K562 (cell line): ENCODE measurements at regions not wholly inside any gene's neighbourhood (a gene's known extent, or its start where the extent isn't known, plus 50 kb on each side); places are given as distances from the start of the nearest gene placed in this dataset.

Experiments used
- ATAC-seq: fragments of 200-7000 bp; cut with Tn5 transposase; 3 replicates; pipeline ENCODE4 v1.9.1; 2020; ENCODE audit warnings: moderate library complexity
- BruUV-seq: library from RNA; stranded (reverse); fragments of 400-500 nt; replicated peaks from 2 replicates; lab custom pipeline; 2021; lab: Mats Ljungman, UMichigan
- CTCF ChIA-PET: fragments of 300-600 bp; formaldehyde crosslinking; extraction: SDS; loops from one replicate; lab custom pipeline; 2021; ENCODE audit warnings: low intra/inter-chr PET ratio; lab: Yijun Ruan, JAX
- POLR2A ChIA-PET: fragments of 300-600, 350-650 bp; sonication (Branson Sonifier 250); formaldehyde crosslinking; extraction: SDS; loops from one replicate; lab custom pipeline; 2021; ENCODE audit warnings: antibody characterized with exemption, inconsistent platforms; lab: Yijun Ruan, JAX
- DNase-seq, 4 experiments: peaks; one replicate each; pipeline versions ENCODE4 v3.0.0 to v3.0.0-alpha.2; 2011 to 2018; ENCODE audit warnings: low spot score in 3 of 4, mixed read lengths in 3 of 4; ENCODE audit errors: extremely low read depth in 1 of 4
- FAIRE-seq: peaks from 2 replicates; lab custom pipeline; 2011; peaks lifted over from hg19 to GRCh38; lab: Jason Lieb, UNC
- H2AFZ ChIP-seq: 2 replicates; pipeline ENCODE4 v1.6.0; 2011; ENCODE audit warnings: low read depth, low read length, control low read depth, inconsistent platforms
- H3K27ac ChIP-seq: fragments of 200-600 bp; 3 replicates; pipeline ENCODE4 v1.8.0; 2011; ENCODE audit warnings: low read depth, mild to moderate bottlenecking, control low read depth, inconsistent platforms, low read length, moderate library complexity, mixed read lengths; ENCODE audit errors: extremely low read depth
- H3K27me3 ChIP-seq, 2 experiments: fragments of 300-600 bp in 1 of 2; 2 replicates in 1 of 2; 3 replicates in 1 of 2; pipeline versions ENCODE4 v1.6.0 to v1.8.0; 2011; ENCODE audit warnings: inconsistent platforms in 2 of 2, low read length in 2 of 2, mild to moderate bottlenecking in 1 of 2, mixed read lengths in 1 of 2, moderate library complexity in 1 of 2; ENCODE audit not compliant: control insufficient read depth in 2 of 2, insufficient read depth in 2 of 2
- H3K36me3 ChIP-seq: fragments of 300-600 bp; 3 replicates; pipeline ENCODE4 v1.8.0; 2011; ENCODE audit warnings: mild to moderate bottlenecking, low read length, inconsistent platforms; ENCODE audit not compliant: control insufficient read depth, insufficient read depth
- H3K4me1 ChIP-seq, 2 experiments: fragments of 200-600 bp in 1 of 2; replicated peaks in 1 of 2; 2 replicates in 1 of 2; 3 replicates in 1 of 2; pipeline versions ENCODE4 v1.5.1 to v1.8.0; 2011; ENCODE audit warnings: inconsistent platforms in 2 of 2, low read length in 2 of 2, mild to moderate bottlenecking in 1 of 2, mixed read lengths in 1 of 2, moderate library complexity in 1 of 2; ENCODE audit not compliant: control insufficient read depth in 2 of 2, insufficient read depth in 2 of 2
- H3K4me2 ChIP-seq: 2 replicates; pipeline ENCODE4 v1.6.1; 2011; ENCODE audit warnings: low read length, control low read depth, inconsistent platforms, mixed read lengths; ENCODE audit not compliant: insufficient read depth
- H3K4me3 ChIP-seq: fragments of 200-600 bp; sonication (generic), shearing (Covaris generic); 2 replicates; pipeline ENCODE4 v1.5.1; 2016; ENCODE audit warnings: control low read depth, inconsistent platforms
- H3K79me2 ChIP-seq: fragments of 200-600 bp; 3 replicates; pipeline ENCODE4 v1.8.0; 2011; ENCODE audit warnings: low read length, inconsistent platforms; ENCODE audit not compliant: control insufficient read depth, insufficient read depth
- H3K9ac ChIP-seq, 2 experiments: 2 replicates each; pipeline versions ENCODE4 v1.6.0 to v1.6.1; 2011; ENCODE audit warnings: low read depth in 2 of 2, low read length in 2 of 2, control low read depth in 1 of 2, inconsistent platforms in 1 of 2, mild to moderate bottlenecking in 1 of 2, mixed read lengths in 1 of 2; ENCODE audit not compliant: insufficient read depth in 1 of 2
- H3K9me1 ChIP-seq: one replicate; pipeline ENCODE4 v1.6.0; 2011; ENCODE audit warnings: inconsistent platforms, mild to moderate bottlenecking, low read length, moderate library complexity; ENCODE audit not compliant: control insufficient read depth, insufficient read depth
- H3K9me3 ChIP-seq: replicated peaks from 2 replicates; pipeline ENCODE4 v1.5.1; 2011; ENCODE audit warnings: low read depth, low read length, inconsistent platforms; ENCODE audit not compliant: control insufficient read depth, insufficient read depth
- H4K20me1 ChIP-seq: replicated peaks from 2 replicates; pipeline ENCODE4 v1.6.1; 2011; ENCODE audit warnings: low read length, inconsistent platforms, mixed read lengths; ENCODE audit not compliant: control insufficient read depth, insufficient read depth
- DNMT1 ChIP-seq: fragments of 450-650 bp; IDR thresholded peaks from 2 replicates; pipeline ENCODE4 v1.6.1; 2016; ENCODE audit warnings: antibody characterized with exemption, mild to moderate bottlenecking
- FOXP1 ChIP-seq: sonication (generic); formaldehyde crosslinking; IDR thresholded peaks from 2 replicates; pipeline ENCODE4 v1.8.0; 2022; ENCODE audit warnings: mild to moderate bottlenecking, missing genetic modification reagents
- HDAC6 ChIP-seq: IDR thresholded peaks from 2 replicates; pipeline ENCODE4 v1.6.1; 2012; ENCODE audit warnings: low read depth, mild to moderate bottlenecking, control low read depth, inconsistent platforms, low read length, moderate library complexity
- KDM1A ChIP-seq, 2 experiments: fragments of 450-650 bp; IDR thresholded peaks; 2 replicates each; pipeline ENCODE4 v1.6.1; 2016; ENCODE audit warnings: mild to moderate bottlenecking in 2 of 2
- NCOA4 ChIP-seq: fragments of 450-650 bp; IDR thresholded peaks from 2 replicates; pipeline ENCODE4 v1.6.1; 2018; ENCODE audit warnings: mild to moderate bottlenecking; ENCODE audit not compliant: partially characterized antibody
- PBX2 ChIP-seq, 2 experiments: IDR thresholded peaks in 1 of 2; conservative IDR thresholded peaks in 1 of 2; 2 replicates each; pipeline ENCODE4 v1.6.1; 2016; ENCODE audit warnings: low read depth in 2 of 2, mild to moderate bottlenecking in 1 of 2, missing compliant biosample characterization in 1 of 2, missing genetic modification characterization in 1 of 2, moderate library complexity in 1 of 2
- PHTF2 ChIP-seq: fragments of 250-450 bp; sonication (Bioruptor Pico); IDR thresholded peaks from 2 replicates; pipeline ENCODE4 v1.5.0; 2021; ENCODE audit warnings: mild to moderate bottlenecking
- SOX6 ChIP-seq: fragments of 450-650 bp; IDR thresholded peaks from 2 replicates; pipeline ENCODE4 v1.6.1; 2014; ENCODE audit warnings: mild to moderate bottlenecking
- U2AF1 ChIP-seq: fragments of 200-400 bp; formaldehyde crosslinking; optimal IDR thresholded peaks from 2 replicates; pipeline ENCODE3; 2017; ENCODE audit warnings: mild to moderate bottlenecking, low read depth, low read length, moderate library complexity
- XRCC5 ChIP-seq: fragments of 200-400 bp; formaldehyde crosslinking; IDR thresholded peaks from 2 replicates; pipeline ENCODE4 v1.6.1; 2017; ENCODE audit warnings: low read depth, mild to moderate bottlenecking, low read length
- ZNF124 ChIP-seq: sonication (generic); formaldehyde crosslinking; IDR thresholded peaks from 2 replicates; pipeline ENCODE4 v1.8.1; 2022; ENCODE audit warnings: missing genetic modification reagents
- ZNF277 ChIP-seq: fragments of 250-450 bp; sonication (Bioruptor Pico); IDR thresholded peaks from 2 replicates; pipeline ENCODE4 v1.8.0; 2022; ENCODE audit warnings: inconsistent platforms, mild to moderate bottlenecking, moderate library complexity, borderline replicate concordance
- WGBS: fragments of 100-300 bp; shearing (Covaris generic); methylation state at CpG from one replicate; pipeline ENCODE4 v1.1.6; 2016; ENCODE audit warnings: low coverage, mixed read lengths; ENCODE audit not compliant: insufficient coverage; ENCODE audit errors: missing lambda C conversion rate; 5-methylcytosine and 5-hydroxymethylcytosine counted together
- in situ Hi-C: fragments of 300-500 bp; cut with MboI; formaldehyde crosslinking; loops from 4 replicates; pipeline ENCODE4 v1.15.0; 2018; ENCODE audit warnings: inconsistent platforms, mixed read lengths
- intact Hi-C: fragments of 100-400 bp; cut with micrococcal nuclease; formaldehyde crosslinking; loops from 2 replicates; pipeline ENCODE4 v1.14.2; 2022

GRCh38 chr9:75604661-75605060, 285.8 kb upstream of the PCSK5 start:
- intact Hi-C loops (no loop called here), in situ Hi-C loops (no loop called here)
- H3K27ac ChIP-seq, result no peak overlapping the region
- H3K36me3 ChIP-seq, result no peaks in the 10 kb centered on the region
- ATAC-seq, result no peak
- no peak for FAIRE-seq
- H3K9me1 ChIP-seq, result no peaks in the 10 kb centered on the region
- ChIA-PET POLR2A (no interaction called here), CTCF (no interaction called here)
- 0% methylated on average over 2 of the region's 2 CpGs for WGBS
- no peaks in the 10 kb centered on the region for H4K20me1 ChIP-seq
- no peak overlapping the region for H3K4me3 ChIP-seq
- TF ChIP-seq U2AF1, result no peak
- no peak for TF ChIP-seq XRCC5
- TF ChIP-seq HDAC6, result no peak
- no peak for TF ChIP-seq SOX6
- TF ChIP-seq DNMT1, result no peak
- TF ChIP-seq ZNF124, result no peak
- no peak for TF ChIP-seq NCOA4
- no peak for TF ChIP-seq PHTF2
- no peak for TF ChIP-seq PBX2 (CRISPR knock-in tag; IDR thresholded peaks at IDR 0.05; ENCODE audit: low read depth)
- no peak for TF ChIP-seq PBX2 (tag; conservative IDR thresholded peaks at IDR 0.05; ENCODE audit: low read depth)
- TF ChIP-seq KDM1A (IDR thresholded peaks at IDR 0.05), result no peak
- TF ChIP-seq FOXP1 (CRISPR knock-in tag), result no peak
- TF ChIP-seq ZNF277 (CRISPR knock-in tag), result no peak
- H3K4me1 ChIP-seq, result no peaks in the 10 kb centered on the region
- no peaks in the 10 kb centered on the region for H3K9me3 ChIP-seq
- no peaks in the 10 kb centered on the region for H3K27me3 ChIP-seq
- no peaks in the 10 kb centered on the region for H3K79me2 ChIP-seq
- no peak overlapping the region for H3K4me2 ChIP-seq
- BruUV-seq, result no TSS peak
- H3K9ac ChIP-seq, result no peak overlapping the region
- no peak overlapping the region for H2AFZ ChIP-seq
- no peak for DNase-seq
